GM19372 (cell line): ENCODE measurements at regions not wholly inside any gene's neighbourhood (a gene's known extent, or its start where the extent isn't known, plus 50 kb on each side); places are given as distances from the start of the nearest gene placed in this dataset.

Experiments
- ATAC-seq: cut with Tn5 transposase; IDR thresholded peaks from one replicate; pipeline ENCODE4 v1.9.1; 2021; ENCODE audit warnings: mild to moderate bottlenecking, low read depth, moderate library complexity; ENCODE audit not compliant: unreplicated experiment

DNA sequence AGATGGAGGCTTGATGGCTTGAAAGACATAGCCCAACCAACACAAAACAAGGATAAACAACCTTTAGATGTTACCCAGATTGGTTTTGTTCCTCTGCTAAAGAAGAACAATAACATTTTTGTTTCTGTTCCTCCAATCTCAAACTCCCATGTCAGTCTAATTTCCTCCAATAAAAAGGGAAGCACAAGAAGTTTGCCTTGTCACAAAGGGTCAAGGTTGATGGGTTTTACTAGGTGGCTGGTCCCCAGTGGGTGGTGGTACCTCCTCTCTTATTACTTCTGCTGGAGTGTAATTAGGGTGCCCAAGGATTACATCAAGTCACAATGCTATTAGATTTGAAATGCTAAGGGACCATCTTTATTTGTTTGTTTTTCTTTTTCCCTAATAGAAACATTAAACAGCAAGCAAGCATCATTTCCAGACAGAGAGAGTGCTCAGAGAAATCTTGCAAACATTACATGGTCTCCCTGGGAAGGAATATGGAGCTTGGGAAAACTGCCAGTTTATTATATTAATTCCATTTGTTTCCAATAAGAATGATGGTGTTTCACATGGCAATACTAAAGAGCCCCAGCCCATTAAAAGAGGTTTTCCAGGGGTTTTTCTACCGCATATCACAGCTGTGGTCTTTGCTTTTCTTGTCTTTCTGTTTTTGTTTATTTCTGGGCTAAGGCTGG lies 78.3 kb upstream of the AOAH start:
- no peak for ATAC-seq

DNA sequence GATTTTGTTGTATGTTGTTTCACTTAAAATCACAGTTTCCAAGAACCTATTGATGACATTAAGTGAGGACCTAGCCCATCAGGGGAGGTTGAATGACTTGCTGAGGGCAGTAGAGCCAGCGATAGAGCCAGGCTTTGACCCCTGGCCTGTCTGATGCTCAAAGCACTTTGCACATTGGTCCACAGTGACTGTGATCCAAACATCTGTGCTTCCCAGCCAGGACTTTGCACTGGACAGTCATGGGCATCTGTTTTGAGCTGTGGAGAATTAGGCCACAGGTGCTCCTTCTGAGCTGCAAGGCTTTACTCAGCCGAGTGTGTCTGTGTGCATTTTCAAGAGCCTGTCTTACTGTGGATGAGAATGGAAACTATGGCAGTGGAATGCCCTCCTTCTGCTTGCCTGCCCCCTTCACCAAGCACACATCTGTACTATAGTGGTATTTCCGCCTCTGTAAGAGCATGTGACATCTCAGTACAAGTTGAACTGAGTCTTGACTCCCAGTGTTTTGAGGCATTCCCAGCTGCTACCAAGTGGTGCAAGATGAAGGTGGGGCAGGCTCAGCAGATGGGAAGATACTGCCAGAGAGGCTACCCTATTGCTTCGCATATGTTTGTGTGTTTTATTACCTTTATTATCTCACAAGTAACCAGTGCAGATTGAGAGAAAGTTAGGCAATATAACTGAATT lies 72.7 kb upstream of the AOAH start:
- no peak for ATAC-seq

DNA sequence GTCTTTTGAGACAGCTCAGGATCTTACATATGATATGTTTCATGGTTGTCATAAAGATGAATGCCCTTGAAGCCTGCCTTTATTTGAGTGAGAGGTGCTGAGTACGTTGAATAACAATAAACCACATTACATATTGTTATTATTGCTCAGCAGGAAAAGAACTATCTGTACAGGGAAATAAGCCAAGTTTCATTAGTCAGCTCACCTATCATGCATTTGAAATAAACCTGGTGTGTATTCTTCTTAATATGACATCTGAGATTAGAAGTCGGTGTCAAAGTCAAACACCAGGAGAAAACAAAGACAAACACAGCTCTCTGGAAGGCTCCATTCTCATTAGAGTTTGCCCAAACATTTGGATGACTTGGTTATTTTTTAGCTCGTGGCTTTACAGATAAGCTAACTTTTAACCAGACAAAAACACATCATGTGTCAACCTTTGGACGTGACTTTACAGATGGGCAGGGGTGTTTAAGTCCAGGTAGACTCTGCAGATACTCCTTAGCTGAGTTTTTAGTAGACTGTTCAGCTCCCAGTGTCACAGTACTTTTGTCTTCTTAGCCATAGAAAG lies 71.2 kb upstream of the AOAH start:
- ATAC-seq = no peak

DNA sequence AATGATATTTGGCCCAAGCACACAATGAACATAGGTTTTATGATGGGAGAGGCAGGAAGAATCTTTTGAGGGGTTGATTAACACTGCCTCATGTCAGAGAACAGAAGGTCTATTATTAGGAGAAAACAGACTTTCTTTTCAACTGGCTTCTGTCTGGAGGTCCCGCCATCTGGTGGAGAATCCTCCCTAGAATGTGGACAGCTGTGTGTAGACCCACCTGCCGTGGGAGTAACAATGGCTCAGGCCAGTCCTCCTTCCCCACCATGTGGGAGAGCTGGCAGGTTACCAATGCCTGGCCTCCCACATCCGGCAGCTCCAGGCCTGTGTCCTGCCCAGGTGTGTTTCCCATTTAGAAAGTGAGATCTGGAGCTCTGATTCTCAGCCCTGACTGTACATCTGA lies 70.4 kb upstream of the AOAH start:
- no peak for ATAC-seq

DNA sequence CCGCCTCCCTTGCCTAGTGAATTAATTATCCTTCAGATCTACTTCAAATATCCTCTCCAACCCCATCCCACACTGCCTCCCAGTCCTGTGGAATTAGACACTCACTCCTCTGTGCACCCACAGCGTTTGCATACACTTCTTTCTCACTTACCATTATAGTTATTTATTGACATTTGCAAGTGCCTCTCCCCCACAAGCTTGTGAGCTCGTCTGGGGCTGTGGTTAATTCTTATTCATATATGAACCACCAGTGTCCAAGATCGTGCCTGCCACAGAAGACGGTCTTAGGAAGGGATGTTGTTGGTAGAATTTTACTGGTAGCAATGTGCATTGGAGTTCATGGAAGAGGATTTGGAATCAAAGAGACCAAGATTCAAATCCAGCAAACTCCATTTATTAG lies 68.1 kb upstream of the AOAH start:
- ATAC-seq = no peak

DNA sequence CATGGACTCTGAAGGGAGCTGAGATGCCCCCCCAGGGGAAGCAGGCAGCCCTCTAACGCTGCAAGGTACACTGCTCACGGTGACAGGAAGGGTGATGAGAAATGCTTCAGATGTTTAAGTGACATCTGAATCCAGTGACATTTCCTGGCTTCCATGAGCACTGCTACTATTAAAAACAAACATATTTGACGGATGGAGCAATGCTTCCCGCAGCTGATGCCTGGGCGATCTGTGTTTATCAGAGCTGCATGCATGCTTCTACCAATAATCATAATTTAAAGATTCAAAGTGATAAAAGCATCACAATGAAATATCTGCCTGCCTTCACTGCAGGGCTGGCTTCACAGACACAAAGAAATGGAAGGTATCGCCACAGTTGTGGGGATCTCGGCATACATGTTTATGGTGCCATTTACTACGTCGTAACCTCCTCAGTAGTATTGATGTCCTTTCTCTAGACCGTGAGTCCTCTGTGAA lies 66.1 kb upstream of the AOAH start:
- no peak for ATAC-seq

DNA sequence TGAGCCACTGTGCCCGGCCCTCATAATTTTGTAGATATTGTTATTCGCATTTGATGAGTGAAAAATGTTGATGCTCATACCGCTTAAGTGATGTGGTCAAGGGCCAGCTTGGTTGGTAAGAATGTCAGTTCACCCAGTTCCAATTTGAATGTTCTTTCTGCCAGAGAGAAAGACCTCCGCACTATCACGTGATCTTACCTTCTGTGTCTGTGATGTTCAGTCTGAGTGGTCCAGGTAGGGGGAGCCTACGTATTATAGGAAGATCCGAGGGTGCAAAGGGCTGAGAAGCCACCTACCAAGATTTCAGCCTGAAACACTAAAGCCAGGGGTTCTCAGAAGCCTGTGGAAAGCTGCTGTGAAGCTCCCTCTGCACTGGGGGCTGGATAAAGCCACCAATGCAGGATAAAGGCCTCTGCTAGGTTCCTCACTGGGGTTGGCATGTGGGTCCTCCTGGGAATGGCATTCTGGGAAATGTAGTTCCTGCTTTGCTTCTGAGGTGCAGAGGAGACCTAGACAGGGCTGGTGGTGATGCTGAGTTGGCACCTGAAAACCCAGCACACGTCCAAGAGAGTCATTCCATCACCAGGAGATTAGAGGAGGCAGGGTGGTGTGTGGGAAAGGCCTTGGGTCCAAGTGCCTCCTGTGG lies 64.7 kb upstream of the AOAH start:
- no peak for ATAC-seq

DNA sequence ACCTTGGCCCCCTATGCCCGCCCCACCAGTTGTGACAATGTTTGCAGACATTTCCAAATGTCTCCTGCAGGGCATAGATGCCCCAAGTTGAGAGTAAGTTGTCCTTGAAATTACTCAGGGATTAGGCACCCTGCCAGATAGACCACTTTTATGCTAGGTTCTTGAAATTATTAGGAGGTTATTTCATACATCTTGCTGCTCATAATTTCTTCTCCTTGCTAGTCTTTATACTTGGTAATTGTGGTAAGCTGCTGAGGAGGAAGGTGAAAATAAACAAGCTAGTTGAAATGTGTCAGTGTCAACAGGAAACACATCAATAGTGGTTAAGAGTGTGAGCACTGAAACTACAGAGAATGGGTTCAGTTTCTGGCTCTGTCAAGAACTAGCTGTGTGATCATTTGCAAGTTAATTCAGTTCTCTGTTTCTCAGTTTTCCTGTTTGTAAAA lies 63.7 kb upstream of the AOAH start:
- ATAC-seq = no peak

DNA sequence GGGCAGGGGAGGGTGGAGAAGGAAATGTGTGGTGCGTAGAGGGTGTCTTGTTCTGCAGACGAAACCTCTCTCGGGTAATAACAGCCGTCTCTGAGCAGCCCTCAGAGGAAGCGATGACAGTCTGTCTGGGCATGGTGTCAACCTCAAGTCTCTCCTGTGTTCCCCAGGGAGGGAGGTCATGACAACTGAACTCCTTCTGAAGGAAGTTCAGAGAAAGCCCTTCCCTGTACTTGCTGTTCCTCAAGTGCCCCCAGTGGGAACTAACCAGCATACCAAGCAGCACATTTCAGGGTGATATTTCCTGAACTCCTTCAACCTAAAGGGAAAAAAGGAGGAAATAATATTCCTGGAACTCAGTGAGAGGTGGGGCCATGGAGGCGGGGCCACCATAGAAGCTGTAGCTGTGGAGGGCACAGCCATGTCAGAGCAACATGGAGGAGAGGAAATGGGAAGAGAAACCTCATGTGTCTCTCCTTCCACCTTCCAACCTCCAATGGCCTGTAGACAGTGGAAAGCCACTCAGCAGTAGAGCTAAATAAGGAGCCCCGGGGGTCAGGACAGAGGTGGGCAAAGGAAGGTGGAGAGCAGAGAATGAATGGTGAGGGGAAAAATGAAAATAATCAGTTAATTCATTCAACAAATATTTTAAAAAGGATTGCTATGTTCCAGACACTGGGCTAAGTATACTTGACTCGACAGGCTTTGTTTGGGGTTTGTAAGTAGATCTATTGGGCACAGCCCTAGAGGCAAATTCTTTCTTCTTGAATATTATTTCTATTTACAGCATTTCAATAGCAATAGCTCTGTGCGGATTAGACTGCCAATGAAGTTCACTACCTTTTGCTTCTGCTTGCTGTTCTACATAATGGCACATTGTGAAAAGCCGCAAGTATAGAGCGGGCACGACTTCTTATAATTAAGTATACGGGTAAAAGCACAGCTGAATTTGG lies 61.0 kb upstream of the AOAH start:
- peak; percentile 92 for ATAC-seq

DNA sequence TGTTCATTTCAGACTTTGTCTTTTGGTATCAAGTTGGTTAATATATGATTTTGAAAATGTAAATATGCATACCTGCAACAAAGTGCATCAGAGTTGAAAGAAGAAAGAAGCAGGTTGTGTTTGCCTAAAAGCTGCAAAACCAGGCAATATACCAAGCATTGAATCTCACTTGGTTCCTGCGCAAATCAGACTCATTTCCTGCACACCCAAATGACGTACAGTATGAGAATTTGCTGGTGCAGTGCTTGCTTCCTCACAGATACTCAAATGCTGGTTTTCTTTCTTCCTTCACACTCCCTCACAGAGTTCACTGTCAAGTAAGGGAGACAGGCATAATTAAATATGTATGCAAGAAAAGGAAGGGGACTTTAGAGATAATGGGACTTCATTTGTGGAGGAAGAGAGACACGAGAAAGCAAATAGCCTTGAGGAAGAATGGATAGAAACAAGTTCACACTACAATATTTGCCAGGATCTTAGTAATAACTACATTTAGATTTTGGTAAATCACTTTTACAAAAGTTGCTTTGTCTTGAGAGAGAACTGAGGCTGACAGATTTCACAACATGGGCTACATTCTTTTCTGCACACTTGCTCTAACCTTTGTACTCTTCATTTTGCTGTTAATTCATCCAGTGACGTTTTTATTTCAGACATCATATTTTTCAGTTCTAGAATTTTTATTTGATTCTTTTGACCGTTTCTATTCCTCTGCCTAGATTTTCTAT lies 56.9 kb upstream of the AOAH start:
- no peak for ATAC-seq

DNA sequence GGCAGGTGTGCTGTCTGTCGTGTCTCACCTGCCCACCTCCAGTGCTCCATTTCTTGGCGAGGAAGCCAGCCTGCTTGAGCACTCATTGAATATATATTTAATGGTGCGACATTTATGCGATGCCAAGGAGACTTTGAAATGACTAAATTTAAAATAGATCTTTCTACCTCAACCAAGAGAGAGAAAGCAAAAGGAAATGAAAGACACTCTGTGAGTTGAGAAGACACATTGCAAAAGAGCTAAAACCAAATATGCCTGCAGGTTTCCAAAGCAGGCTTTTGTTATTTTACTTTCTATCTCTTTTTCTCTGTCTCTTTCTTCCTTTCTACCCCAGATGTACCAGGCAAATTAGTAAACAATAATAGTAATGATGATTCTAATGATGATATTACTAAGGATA lies 53.6 kb upstream of the AOAH start:
- no peak for ATAC-seq

DNA sequence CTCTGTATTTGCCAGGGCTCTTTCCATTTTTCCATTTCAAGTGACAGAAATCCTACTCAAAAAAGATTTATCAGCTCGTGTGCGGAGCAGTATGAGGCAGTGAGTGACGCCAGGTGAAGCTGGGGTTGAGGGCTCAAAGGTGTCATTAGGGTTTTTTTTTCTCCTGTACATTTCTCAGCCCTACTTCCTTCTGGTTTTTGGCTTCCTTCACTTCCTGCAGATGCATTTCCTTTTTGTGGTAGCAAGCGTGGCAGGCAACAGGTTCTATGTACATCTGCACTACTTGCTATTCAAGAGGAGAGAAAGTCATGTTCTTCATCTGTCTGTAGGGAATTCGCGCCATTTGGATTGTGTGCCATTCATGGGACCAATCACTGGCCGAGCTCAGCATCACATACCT lies 52.8 kb upstream of the AOAH start:
- ATAC-seq = no peak

DNA sequence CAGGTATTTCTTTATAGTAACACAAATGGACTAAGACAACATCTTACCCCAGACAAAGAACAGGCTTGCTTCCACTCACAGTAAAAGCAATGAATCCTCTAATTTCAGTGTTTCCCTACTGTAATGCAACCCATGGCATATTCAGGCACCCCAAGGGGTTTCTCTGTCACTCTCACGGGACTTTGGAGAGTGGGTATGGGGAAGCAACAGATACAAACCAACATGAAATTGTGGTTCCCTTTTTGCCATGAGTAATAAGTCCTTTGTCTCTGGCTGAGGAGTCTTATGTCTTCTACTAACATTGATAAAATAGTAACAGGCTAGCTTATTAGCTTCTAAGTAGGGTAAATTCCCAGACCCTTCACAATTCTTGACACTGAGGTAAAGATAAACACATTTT lies 51.4 kb upstream of the AOAH start:
- ATAC-seq = no peak

DNA sequence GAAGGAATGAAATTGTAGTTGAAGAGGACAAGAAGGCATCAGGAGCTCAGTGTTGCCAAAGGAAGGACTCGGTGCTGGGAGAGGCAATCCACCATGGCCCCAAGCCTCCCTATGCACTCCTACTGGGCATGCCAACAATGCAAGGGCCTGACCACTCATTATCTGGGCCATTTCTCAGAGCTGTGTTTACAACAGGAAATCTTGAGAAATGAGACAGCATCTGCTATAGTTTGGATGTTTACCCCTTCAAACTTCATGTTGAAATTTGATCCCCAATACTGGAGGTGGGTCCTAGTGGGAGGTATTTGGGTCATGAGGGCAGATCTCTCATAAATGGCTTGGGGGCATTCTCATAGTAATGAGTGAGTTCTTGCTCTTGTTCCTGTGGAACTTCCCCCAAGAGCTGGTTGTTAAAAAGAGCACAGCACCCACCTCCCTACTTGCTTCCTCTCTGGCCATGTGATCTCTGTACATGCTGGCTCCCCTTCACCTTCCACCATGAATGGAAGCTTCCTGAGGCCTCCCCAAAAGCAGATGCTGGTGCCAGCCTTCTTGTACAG lies 50.8 kb upstream of the AOAH start:
- ATAC-seq = no peak
